Testis (tissue), 2 donors: ENCODE measurements at regions not wholly inside any gene's neighbourhood (a gene's known extent, or its start where the extent isn't known, plus 50 kb on each side); places are given as distances from the start of the nearest gene placed in this dataset.

Source experiments
- CTCF ChIP-seq, 3 experiments: fragments of 450-650 bp in 2 of 3; fragments of 200-600 bp in 1 of 3; sonication (generic) in 1 of 3; IDR thresholded peaks; one replicate each; pipeline ENCODE4 v1.5.1; 2016 to 2019; ENCODE audit warnings: antibody characterized with exemption in 3 of 3, mild to moderate bottlenecking in 2 of 3, moderate library complexity in 1 of 3
- POLR2A ChIP-seq: fragments of 450-650 bp; IDR thresholded peaks from one replicate; pipeline ENCODE4 v1.6.1; 2017; ENCODE audit warnings: antibody characterized with exemption, mild to moderate bottlenecking, moderate library complexity

GRCh38 chr3:8112587-8112986 lies 389.0 kb upstream of the LMCD1 start:
- TF ChIP-seq CTCF (IDR thresholded peaks at IDR 0.05) (no peak), POLR2A (no peak)
